HG02884 (cell line): ENCODE measurements at regions not wholly inside any gene's neighbourhood (a gene's known extent, or its start where the extent isn't known, plus 50 kb on each side); places are given as distances from the start of the nearest gene placed in this dataset.
"Not testable (repeated sequence)": the region's sequence is repeated elsewhere in the genome, so short reads cannot be mapped to it uniquely, and the experiment has no call there.

Source experiments
- ATAC-seq: cut with Tn5 transposase; IDR thresholded peaks from one replicate; pipeline ENCODE4 v1.9.1; 2021; ENCODE audit warnings: mild to moderate bottlenecking, moderate library complexity; ENCODE audit not compliant: unreplicated experiment

DNA sequence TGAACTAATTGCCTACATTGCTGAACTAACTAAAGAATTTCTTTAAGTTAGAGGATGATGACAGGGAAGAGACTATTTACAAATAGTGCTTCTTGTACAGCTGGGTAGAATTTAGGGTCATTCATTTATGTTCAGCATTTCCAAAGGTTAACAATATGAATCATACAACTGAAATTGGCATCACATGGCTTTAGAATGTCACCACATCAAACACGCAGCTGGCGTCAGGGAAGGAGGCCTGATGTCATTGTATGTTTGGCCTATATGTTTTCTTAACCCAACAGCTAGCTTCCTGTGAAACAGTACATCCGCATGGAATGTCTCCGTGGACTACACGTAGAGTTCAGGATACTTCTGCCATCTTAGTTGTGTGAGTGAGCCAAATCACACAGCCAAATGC lies 99.0 kb upstream of the TNFSF11 start:
- no peak for ATAC-seq

DNA sequence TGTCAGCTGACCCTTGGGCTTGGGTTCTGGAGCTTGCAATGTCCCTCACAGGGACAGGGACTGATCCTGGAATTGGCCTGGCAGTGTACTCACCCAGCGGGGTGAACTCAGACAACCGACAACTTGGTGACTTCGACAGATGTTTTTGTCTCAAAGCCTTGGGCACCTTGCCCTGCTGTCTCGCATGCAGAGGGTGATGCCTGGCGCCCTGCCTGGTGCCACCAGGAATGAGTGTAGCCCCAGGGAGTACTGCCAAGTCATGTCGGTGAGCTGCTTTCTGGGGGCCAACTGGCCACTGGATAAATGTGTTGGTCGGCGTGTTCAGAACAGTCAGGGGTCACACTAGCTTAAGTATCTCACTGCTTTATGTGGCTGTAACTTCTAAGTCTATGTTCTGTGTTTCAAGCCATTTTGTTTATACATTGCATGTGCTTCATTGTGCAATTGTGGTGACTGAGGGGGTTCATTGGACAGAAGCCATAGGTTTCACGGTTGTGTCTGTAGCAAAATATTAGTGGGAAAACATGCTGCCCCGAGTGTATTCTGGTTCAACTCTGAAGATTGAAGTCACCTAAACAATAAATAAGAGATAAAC lies 96.3 kb upstream of the TNFSF11 start:
- no peak for ATAC-seq

DNA sequence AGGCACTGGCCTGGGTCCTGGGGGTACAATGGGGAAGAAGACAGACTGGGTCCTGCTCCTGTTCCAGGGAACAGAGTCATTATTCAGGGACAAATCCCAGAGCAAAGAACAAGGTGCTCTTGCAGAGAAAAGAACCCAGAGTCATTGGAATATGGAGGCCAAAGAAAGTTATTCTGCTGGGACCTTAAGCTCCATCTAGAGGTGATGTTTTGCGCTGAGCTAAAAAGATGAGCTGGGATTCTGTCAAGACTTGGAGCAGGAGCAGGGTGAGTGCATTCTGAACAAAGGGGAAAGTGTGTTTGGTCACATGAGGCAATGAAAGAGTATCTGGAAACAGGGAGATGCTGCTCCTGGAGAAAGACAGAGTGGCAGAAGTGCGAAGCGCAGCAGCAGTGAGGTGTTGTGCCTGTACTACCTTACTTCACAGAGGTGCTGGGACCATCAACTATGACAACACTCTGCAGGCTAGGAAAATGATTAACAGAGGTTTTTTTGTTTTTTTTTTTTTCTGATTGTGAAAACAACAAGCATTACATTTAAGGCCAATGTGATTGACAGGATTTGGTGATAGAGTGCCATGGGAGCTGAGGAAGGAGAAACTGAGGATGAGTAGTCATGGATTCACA lies 95.3 kb upstream of the TNFSF11 start:
- ATAC-seq = no peak

DNA sequence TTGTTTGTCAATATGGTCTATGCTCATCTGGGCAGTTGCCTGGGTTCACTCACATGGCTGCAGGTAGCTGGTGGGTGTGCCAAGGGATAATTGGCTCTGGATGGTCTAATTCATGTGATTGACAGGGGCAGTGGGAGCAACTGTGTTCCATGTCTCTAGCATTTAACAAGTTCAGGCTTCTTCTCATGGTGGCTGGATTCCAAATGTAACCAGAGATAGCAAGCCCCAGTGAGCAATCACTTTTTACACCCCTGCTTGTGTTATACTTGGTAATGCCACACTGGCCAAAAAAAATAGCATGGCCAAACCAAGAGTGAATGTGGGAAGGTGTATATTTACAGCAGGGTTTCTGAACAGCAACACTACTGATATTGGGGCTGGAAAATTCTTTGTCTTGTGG lies 89.6 kb upstream of the TNFSF11 start:
- ATAC-seq = no peak

DNA sequence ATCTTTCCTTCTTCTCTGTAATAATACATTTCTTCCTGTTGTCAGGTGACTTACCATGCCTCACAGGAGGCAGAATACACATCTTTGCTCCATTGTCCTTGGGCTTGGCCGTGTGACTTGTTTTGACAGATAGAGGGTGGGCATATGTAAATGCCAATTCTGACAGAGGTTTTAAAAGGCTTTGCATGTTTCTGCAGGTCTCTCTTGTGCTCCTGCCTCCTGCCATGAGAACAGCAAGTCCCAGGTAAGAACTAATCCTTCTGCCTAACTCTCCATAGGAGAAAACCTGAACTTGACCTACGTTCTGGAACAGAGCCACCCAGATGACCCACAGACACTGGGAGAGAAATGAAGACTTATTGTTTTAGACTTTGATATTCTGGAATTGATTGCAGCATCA lies 88.7 kb upstream of the TNFSF11 start:
- ATAC-seq = no peak

DNA sequence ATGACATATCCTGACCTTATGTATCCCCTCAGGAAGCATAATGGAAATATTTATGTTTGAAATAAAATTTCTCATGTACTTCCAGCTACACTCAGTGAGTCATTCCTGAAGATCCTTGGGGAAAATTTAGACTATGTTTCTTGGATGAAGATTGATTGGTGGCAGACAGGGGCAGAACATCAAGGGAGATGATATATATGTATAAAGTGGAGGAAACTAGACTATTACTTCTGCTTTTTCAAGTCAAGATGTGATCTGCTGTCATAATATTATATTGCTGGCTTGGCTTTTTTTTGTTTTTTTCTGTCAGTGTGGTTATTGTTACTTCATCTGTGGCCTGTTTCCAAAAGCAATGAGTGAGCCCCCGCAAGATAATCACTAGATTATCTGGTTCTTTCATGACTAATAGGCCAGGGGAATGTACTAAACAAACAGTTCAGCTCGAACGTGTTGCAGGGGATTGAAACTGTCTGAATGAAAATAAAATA lies 87.2 kb upstream of the TNFSF11 start:
- ATAC-seq = no peak

DNA sequence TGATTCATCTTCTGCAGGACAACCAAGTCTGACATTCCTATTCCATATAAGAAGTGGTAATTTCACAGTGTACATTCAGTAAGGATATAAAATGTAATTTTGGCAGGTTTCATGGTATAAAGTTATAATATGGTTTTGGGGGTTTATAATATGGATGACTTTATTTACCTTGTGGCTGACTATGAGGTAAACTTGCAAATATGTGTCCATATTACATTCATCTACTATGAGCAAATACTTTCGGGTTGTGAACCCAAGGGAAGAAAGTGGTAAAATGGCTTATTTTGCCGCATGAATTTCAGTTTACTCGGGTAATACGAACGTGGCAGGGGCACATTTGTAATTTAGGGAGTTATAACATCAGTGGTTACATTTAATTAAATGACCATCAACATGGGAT lies 86.7 kb upstream of the TNFSF11 start:
- ATAC-seq = no peak

DNA sequence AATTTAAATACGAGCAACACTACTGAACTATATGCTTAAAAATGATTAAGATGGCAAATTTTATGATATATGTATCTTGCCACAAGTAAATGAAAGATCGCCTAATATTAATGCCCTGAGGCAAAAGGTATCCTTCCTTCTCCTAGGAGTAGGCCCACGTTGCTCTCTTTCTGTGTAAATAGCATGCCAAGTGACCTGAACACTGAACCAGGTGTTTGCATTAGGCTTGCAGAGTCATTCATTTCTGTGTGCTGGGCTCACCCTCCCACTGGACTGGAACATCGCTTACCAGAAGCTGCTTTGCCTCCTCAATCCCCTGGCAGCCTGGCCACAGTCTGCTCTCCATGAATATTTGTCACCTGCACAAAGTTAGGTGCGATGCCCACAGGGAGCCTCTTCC lies 83.3 kb upstream of the TNFSF11 start:
- no peak for ATAC-seq

DNA sequence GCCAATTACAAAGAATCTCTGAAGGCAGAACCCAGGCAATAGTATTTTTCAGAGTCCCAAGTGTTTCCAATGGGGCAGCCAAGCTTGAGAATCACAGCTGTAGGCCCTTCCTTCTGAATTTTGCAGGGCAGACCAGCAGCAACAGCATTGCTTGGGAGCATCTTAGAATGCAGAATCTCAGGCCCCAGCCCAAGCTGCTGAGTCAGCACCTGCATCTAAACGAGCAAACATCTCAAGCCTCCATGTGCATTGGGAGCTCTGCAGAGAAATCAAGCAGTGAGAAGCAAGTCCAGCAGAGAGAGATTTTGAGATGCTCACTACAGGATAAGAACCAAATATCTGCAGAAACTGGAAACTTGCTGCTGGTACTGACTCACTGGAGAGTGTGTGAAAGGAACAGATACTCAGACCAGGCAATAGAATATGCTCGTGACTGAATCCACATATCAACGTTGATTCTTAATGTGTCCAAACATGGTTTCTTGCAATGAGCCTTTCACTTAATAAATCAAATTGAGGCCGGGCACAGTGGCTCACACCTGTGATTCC lies 81.5 kb upstream of the TNFSF11 start:
- ATAC-seq = no peak

DNA sequence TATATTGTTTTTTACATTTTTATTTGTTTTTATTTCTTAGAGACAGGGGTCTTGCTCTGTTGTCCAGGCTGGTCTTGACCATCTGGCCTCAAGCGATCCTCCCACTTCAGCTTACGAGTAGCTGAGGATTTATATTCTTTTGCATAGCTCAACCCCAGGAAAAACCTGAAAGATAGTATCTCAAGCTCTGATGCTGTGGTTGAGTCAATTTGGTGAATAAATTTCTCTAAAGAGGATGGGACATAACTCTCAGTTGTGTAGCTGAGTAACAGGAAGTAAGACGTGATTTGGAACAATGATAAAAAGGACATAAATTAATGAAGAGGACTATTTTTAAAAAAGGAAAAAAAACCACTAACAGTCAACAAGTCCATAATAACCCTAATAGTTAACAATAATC lies 79.8 kb upstream of the TNFSF11 start:
- ATAC-seq = no peak

DNA sequence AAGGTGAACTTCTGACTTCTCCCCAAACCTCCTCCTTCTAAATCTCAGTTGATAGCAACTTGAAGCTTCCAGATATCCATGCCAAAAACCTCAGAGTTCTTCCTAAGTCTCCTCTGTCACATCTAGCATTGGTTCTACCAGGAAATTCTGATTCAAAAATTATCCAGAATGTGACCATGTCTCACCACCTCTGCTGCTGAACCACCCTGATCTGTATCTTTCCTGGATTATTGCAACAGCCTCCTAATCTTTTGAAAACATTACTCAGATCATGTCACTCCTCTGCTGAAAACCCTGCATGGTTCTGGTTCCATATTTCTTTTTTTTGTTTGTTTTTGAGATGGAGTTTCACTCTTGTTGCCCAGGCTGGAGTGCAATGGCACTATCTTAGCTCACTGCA lies 78.7 kb upstream of the TNFSF11 start:
- no peak for ATAC-seq

DNA sequence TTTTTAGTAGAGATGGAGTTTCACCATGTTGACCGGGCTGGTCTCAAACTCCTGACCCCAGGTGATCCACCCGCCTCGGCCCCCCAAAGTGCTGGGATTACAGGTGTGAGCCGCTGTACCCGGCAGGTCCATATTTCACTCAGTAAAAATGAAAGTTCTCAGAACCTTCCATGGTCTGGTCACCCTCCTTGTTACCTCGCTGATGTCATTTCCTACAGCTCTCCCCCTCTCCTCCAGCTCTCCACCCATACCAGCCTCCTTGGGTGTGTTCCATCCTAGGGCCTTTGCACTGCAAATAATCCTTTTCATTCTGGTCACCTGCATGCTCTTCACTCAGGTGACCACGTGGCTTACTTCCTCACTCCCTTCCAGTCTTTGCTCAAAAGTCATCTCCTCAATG lies 78.2 kb upstream of the TNFSF11 start:
- no peak for ATAC-seq

DNA sequence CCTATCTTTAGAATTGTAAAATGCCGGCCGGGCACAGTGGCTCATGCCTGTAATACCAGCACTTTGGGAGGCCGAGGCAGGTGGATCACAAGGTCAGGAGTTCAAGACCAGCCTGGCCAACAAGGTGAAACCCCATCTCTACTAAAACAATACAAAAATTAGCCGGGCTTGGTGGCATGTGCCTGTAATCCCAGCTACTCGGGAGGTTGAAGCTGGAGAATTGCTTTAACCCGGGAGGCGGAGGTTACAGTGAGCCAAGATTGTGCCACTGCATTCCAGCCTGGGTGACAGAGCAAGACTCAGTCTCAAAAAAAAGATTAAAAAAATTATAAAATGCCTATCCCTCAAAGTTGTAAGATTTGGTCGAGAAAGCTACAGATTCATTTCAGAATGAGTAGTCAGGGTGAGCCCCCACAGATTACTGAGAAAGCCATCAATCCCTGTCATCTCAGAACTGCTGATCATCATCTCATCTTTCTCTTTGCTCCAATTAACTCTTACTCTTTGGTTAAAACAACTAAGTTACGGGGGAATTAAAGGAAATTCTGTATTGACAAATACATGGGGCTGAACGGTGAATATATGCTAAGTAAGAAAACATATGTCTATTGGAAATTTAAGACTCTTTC lies 76.9 kb upstream of the TNFSF11 start:
- not testable (repeated sequence) for ATAC-seq

DNA sequence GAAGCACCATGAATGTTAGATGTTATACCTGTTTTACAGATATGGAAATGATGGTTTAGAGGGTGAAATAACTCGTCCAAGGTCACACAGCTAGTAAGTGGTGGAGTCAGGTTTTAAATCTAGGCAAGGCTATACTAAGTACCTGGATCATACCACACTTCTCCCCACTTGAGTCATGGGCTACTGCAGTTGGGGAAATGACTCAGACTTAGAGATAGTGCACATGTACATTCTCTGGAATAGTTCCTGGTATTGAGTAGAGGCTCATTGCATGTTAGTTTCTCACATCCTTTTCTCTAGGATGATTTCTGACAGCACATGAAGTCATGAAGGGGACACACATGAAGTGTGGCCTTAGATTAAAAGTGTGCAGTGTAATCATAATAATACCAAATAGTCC lies 76.2 kb upstream of the TNFSF11 start:
- peak; percentile 93 for ATAC-seq

DNA sequence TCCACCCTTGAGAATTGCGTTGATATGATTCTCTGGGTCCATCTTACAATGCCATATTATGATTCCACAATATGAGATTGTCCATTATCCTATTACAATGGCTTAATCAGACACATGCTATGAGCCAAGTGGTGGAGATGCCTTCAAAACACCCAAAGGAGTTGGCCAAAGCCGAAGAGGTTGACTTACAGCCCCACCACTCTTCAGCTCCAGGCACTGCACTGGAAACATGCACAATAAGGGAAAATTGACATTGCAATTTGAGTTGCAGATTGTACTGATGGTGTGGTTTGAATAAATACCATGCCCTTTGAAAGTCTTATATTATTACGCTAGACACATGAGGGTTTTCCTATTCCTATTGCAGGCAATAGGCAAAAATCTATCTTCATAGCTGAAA lies 75.4 kb upstream of the TNFSF11 start:
- no peak for ATAC-seq
